ENCODE measurements at regions not wholly inside any gene's neighbourhood (a gene's known extent, or its start where the extent isn't known, plus 50 kb on each side); places are given as distances from the start of the nearest gene placed in this dataset.

- DNase-seq = no peak
- H3K4me1 ChIP-seq = no peaks in the 10 kb centered on the region
- H3K4me3 ChIP-seq = no peak overlapping the region
- intact Hi-C loops (cut with DNase I) = no loop called here
- H3K27ac ChIP-seq = no peak overlapping the region
- no peaks in the 10 kb centered on the region for H3K27me3 ChIP-seq (ENCODE audit: low read depth)
- no peak for TF ChIP-seq CTCF (IDR thresholded peaks at IDR 0.05)
- no peaks in the 10 kb centered on the region for H3K9me3 ChIP-seq
- ATAC-seq = no peak
- no peaks in the 10 kb centered on the region for H3K36me3 ChIP-seq
Observed at GRCh38 chr9:78568774-78569173, 271.8 kb downstream of the PSAT1 start.

- intact Hi-C loops (cut with DNase I) = no loop called here
- Histone ChIP-seq H3K27me3 (ENCODE audit: low read depth) (no peaks in the 10 kb centered on the region), H3K27ac (no peak overlapping the region), H3K36me3 (no peaks in the 10 kb centered on the region), H3K9me3 (no peaks in the 10 kb centered on the region), H3K4me1 (no peaks in the 10 kb centered on the region), H3K4me3 (no peak overlapping the region)
- ATAC-seq (no peak), DNase-seq (no peak)
- TF ChIP-seq CTCF (IDR thresholded peaks at IDR 0.05) = no peak
Observed at GRCh38 chr9:78572266-78572665, 275.3 kb downstream of the PSAT1 start.

GRCh38 chr9:78573205-78573604, 276.3 kb downstream of the PSAT1 start:
- no peak overlapping the region for H3K4me3 ChIP-seq
- no peaks in the 10 kb centered on the region for H3K27me3 ChIP-seq (ENCODE audit: low read depth)
- H3K36me3 ChIP-seq = no peaks in the 10 kb centered on the region
- no peak for TF ChIP-seq CTCF (IDR thresholded peaks at IDR 0.05)
- DNase-seq (no peak), ATAC-seq (no peak)
- intact Hi-C loops (cut with DNase I) = no loop called here
- no peaks in the 10 kb centered on the region for H3K9me3 ChIP-seq
- H3K4me1 ChIP-seq = no peaks in the 10 kb centered on the region
- no peak overlapping the region for H3K27ac ChIP-seq

- Histone ChIP-seq H3K36me3 (no peaks in the 10 kb centered on the region), H3K27ac (no peak overlapping the region), H3K4me1 (no peaks in the 10 kb centered on the region), H3K27me3 (ENCODE audit: low read depth) (no peaks in the 10 kb centered on the region), H3K4me3 (no peak overlapping the region), H3K9me3 (no peaks in the 10 kb centered on the region)
- intact Hi-C loops (cut with DNase I) = no loop called here
- ATAC-seq = no peak
- no peak for DNase-seq
- TF ChIP-seq CTCF (IDR thresholded peaks at IDR 0.05) = no peak
Observed at GRCh38 chr9:78573669-78574068, 276.7 kb downstream of the PSAT1 start.

- Histone ChIP-seq H3K4me3 (no peak overlapping the region), H3K27me3 (ENCODE audit: low read depth) (no peaks in the 10 kb centered on the region), H3K27ac (no peak overlapping the region), H3K9me3 (no peaks in the 10 kb centered on the region), H3K36me3 (no peaks in the 10 kb centered on the region), H3K4me1 (no peaks in the 10 kb centered on the region)
- DNase-seq = no peak
- TF ChIP-seq CTCF (IDR thresholded peaks at IDR 0.05) = no peak
- intact Hi-C loops (cut with DNase I) = no loop called here
- ATAC-seq = no peak
Observed at GRCh38 chr9:78574354-78575045, 277.6 kb downstream of the PSAT1 start.

Data from lower lobe of right lung (tissue), 2 donors.